ENCODE measurements at regions not wholly inside any gene's neighbourhood (a gene's known extent, or its start where the extent isn't known, plus 50 kb on each side); places are given as distances from the start of the nearest gene placed in this dataset.

DNA sequence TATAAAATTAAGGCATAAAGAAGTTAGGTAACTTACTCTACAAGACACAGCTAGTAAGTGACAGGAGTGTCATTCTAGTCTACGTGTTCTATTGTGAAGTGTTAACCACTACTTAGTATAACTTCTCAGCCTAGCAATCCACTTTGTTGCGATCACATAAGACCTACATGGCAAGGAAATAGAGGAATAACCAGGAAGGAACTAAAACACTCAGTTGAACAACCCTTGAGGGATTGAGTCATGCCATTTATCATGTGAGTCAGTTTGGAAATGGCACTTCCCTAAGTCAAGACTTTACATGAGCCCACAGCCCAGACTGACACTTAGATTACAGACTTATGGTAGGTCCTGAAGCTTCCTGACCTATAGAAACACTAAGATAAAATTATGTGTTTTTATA is 279.5 kb upstream of the PCDH20 start:
- TF ChIP-seq, protein P1, sequence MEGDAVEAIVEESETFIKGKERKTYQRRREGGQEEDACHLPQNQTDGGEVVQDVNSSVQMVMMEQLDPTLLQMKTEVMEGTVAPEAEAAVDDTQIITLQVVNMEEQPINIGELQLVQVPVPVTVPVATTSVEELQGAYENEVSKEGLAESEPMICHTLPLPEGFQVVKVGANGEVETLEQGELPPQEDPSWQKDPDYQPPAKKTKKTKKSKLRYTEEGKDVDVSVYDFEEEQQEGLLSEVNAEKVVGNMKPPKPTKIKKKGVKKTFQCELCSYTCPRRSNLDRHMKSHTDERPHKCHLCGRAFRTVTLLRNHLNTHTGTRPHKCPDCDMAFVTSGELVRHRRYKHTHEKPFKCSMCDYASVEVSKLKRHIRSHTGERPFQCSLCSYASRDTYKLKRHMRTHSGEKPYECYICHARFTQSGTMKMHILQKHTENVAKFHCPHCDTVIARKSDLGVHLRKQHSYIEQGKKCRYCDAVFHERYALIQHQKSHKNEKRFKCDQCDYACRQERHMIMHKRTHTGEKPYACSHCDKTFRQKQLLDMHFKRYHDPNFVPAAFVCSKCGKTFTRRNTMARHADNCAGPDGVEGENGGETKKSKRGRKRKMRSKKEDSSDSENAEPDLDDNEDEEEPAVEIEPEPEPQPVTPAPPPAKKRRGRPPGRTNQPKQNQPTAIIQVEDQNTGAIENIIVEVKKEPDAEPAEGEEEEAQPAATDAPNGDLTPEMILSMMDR (IDR thresholded peaks at IDR 0.05; ENCODE audit: low read depth, low read length, missing control alignments) = no peak
- H3K4me3 ChIP-seq (ENCODE audit: low read depth, low read length) = no peak overlapping the region
- DNase-seq (ENCODE audit: low read depth) = no peak
- in situ Hi-C loops (cut with HindIII; ENCODE audit: low sequenced_read_pairs) = no loop called here

DNA sequence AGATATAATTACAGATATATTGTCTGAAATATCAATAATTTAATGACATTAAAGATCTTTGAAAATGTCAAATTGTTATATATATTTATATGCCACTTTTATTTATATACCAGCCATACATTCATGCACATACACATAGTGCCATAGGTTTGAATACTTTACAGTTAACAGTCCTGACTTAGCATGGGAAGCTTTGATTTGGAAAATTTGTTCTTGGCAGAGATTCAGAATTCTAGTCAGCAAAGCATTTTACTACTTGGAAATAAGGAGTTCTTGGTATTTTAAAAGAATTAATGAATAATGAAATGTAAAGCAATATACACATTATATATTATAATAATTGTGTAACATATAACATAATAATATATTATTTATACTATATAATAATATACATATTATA is 277.0 kb upstream of the PCDH20 start:
- DNase-seq (ENCODE audit: low read depth) = no peak
- in situ Hi-C loops (cut with HindIII; ENCODE audit: low sequenced_read_pairs) = no loop called here
- TF ChIP-seq, protein P1 (IDR thresholded peaks at IDR 0.05; ENCODE audit: low read depth, low read length, missing control alignments) = no peak
- no peak overlapping the region for H3K4me3 ChIP-seq (ENCODE audit: low read depth, low read length)

DNA sequence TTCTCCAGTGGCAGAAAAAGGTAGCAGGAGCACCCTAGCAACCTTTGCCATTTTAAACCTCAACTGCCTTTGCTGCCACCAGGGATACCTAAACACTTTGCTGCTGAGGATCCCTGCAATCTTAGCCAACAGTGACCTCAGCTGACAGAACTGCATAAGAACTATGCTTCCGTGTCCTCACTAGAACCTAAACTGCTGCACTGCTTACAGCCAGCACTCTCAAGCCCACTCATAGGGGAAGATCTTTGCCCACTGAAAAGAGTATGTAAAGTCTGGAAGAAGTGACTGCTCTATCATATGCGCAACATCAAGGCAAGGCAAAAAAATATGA is 270.0 kb upstream of the PCDH20 start:
- no peak for DNase-seq (ENCODE audit: low read depth)
- in situ Hi-C loops (cut with HindIII; ENCODE audit: low sequenced_read_pairs) = no loop called here
- no peak overlapping the region for H3K4me3 ChIP-seq (ENCODE audit: low read depth, low read length)
- TF ChIP-seq, protein P1 (IDR thresholded peaks at IDR 0.05; ENCODE audit: low read depth, low read length, missing control alignments) = no peak

DNA sequence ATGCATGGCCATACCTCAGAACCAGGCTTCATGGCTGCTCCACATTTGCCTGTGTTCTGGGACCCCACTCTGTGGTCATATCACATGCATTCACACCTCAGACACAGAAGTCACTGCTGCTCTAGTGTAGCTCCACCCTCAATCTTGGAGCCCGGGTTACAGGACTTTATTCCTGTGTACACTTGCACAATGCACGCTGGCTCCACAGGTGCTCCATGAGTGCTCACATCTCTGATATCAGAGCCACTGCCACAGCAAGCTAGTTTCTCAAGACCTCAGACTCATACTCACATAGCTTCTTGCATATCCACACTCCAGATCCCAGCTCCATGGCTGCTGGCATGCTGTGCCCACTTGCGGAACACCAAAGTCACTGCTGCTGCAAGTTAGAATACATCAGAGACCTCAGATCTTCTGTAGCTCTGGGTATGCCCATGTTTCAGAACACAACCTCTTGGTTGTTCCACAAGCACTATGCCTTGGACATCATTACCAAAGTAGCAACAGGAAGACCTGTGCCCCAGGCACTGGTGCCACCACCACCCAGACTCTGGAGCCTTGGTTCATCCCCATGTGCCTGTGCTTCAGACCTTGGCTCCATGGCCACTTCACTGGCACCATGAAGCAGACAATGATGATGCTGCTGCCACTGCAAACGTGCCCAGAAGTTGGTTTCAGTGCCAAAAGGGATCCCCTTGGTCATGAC is 269.5 kb upstream of the PCDH20 start:
- no peak for DNase-seq (ENCODE audit: low read depth)
- in situ Hi-C loops (cut with HindIII; ENCODE audit: low sequenced_read_pairs) = no loop called here
- H3K4me3 ChIP-seq (ENCODE audit: low read depth, low read length) = no peak overlapping the region
- TF ChIP-seq, protein P1 (IDR thresholded peaks at IDR 0.05; ENCODE audit: low read depth, low read length, missing control alignments) = no peak

DNA sequence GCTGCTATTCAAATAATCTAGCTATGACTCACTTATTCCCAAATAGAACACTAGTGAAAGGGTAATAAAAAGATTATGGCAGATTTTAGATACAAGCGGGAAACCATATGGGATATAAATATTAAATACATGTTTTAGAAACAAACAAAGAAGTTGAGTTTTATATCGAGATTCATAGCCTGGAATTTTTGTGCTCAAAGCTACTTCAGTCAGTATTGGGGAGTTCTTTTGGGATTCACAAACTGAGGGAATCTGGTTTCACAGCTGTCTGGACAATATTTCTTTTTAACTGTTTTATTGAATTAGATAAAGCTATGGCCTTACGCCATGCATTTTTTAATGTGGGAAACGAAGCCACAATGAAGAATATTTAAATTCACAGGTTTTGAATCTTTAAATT is 257.1 kb upstream of the PCDH20 start:
- no peak overlapping the region for H3K4me3 ChIP-seq (ENCODE audit: low read depth, low read length)
- TF ChIP-seq, protein P1 (IDR thresholded peaks at IDR 0.05; ENCODE audit: low read depth, low read length, missing control alignments) = no peak
- DNase-seq (ENCODE audit: low read depth) = no peak
- in situ Hi-C loops (cut with HindIII; ENCODE audit: low sequenced_read_pairs) = no loop called here

DNA sequence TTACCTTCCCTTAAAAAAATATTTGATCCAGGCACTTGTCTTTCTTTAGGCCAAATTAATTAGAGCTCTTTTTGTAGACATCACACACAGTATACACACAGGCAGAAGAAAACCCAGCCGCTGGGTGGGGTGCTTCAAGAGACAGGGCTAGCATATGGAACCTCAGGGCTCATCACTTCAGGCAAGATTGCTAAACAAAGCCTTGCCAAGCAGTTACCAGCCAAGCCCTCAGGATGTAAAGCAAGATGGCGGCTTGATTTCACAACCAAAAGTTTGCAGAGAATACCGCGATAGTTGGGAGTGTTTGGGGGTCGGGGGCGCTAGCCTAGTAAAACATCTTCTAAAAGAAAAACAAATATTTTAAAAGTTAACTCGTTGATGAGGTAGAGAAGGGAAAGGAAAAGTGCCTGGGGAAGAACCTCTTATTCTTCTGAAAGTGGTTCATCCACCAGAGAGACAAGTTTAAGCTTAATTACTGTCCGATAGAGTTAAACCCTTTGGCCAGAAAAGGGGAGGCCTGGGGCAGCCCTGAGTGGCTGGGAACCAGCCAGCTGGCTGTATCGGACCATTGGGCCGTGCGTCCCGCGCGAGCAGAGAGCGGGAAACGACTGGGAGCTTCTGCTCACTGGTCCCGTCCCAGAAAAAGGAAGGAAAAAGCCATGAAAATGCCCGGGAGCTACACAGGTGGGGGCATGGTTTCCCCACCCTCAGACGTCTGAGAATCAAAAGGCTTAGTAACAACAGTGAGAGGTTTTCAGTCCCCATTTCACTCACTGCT is 254.9 kb upstream of the PCDH20 start:
- H3K4me3 ChIP-seq (ENCODE audit: low read depth, low read length) = no peak overlapping the region
- no peak for DNase-seq (ENCODE audit: low read depth)
- TF ChIP-seq, protein P1 (IDR thresholded peaks at IDR 0.05; ENCODE audit: low read depth, low read length, missing control alignments) = no peak
- in situ Hi-C loops (cut with HindIII; ENCODE audit: low sequenced_read_pairs) = no loop called here
